Liver (tissue), 3 donors: ENCODE measurements at regions not wholly inside any gene's neighbourhood (a gene's known extent, or its start where the extent isn't known, plus 50 kb on each side); places are given as distances from the start of the nearest gene placed in this dataset.

Source experiments
- CTCF ChIP-seq: fragments of 150-350 bp; IDR thresholded peaks from 2 replicates; pipeline ENCODE4 v1.5.1; 2017; ENCODE audit warnings: improper control_type of control experiment, low read depth, low read length; ENCODE audit not compliant: missing input control
- EGR1 ChIP-seq, 2 donors: IDR thresholded peaks; 2 replicates each; pipeline ENCODE4 v1.6.1; 2016 to 2018; ENCODE audit warnings: antibody characterized with exemption in 2 of 2, low read depth in 2 of 2
- REST ChIP-seq: IDR thresholded peaks from 2 replicates; pipeline ENCODE4 v1.6.1; 2016; ENCODE audit warnings: antibody characterized with exemption, mild to moderate bottlenecking
- donor health status: healthy.
- donor health status: healthy.

- TF ChIP-seq REST: no peak
- TF ChIP-seq CTCF: no peak
- TF ChIP-seq EGR1 (IDR thresholded peaks at IDR 0.05; ENCODE audit: low read depth in 2 of 2): no peak
Observed at GRCh38 chr2:192379736-192380135, 185.0 kb upstream of the TMEFF2 start.
